ENCODE measurements at regions not wholly inside any gene's neighbourhood (a gene's known extent, or its start where the extent isn't known, plus 50 kb on each side); places are given as distances from the start of the nearest gene placed in this dataset.

DNA sequence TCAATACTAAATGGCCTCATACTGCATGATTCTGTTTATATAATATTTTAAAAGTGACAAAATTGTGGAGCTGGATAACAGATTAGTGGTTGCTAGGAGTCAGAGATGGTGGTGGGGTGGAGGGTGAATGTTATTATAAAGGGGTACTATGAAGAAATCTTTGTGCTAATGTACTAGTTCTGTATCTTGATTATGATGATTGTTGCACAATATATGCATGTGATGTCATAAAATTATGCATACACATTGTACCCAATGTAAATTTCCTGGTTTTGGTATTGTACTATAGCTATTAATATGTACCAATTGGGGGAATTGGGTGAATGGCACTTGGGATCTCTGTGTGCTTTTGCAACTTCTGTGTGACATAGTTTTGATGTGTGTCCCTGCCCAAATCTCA lies 112.2 kb downstream of the TMEM26 start:
- H3K9me3 Mint-ChIP-seq, result no peaks in the 10 kb centered on the region
- H3K4me1 Mint-ChIP-seq, result no peaks in the 10 kb centered on the region
- ChIA-PET CTCF (no interaction called here), POLR2A (no interaction called here)
- TF ChIP-seq, protein P1, sequence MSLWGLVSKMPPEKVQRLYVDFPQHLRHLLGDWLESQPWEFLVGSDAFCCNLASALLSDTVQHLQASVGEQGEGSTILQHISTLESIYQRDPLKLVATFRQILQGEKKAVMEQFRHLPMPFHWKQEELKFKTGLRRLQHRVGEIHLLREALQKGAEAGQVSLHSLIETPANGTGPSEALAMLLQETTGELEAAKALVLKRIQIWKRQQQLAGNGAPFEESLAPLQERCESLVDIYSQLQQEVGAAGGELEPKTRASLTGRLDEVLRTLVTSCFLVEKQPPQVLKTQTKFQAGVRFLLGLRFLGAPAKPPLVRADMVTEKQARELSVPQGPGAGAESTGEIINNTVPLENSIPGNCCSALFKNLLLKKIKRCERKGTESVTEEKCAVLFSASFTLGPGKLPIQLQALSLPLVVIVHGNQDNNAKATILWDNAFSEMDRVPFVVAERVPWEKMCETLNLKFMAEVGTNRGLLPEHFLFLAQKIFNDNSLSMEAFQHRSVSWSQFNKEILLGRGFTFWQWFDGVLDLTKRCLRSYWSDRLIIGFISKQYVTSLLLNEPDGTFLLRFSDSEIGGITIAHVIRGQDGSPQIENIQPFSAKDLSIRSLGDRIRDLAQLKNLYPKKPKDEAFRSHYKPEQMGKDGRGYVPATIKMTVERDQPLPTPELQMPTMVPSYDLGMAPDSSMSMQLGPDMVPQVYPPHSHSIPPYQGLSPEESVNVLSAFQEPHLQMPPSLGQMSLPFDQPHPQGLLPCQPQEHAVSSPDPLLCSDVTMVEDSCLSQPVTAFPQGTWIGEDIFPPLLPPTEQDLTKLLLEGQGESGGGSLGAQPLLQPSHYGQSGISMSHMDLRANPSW (CRISPR knock-in tag; conservative IDR thresholded peaks at IDR 0.05; ENCODE audit: low read depth), result no peak
- no peak for TF ChIP-seq ESRRA (CRISPR knock-in tag; IDR thresholded peaks at IDR 0.05; ENCODE audit: borderline replicate concordance)
- TF ChIP-seq, protein P2, sequence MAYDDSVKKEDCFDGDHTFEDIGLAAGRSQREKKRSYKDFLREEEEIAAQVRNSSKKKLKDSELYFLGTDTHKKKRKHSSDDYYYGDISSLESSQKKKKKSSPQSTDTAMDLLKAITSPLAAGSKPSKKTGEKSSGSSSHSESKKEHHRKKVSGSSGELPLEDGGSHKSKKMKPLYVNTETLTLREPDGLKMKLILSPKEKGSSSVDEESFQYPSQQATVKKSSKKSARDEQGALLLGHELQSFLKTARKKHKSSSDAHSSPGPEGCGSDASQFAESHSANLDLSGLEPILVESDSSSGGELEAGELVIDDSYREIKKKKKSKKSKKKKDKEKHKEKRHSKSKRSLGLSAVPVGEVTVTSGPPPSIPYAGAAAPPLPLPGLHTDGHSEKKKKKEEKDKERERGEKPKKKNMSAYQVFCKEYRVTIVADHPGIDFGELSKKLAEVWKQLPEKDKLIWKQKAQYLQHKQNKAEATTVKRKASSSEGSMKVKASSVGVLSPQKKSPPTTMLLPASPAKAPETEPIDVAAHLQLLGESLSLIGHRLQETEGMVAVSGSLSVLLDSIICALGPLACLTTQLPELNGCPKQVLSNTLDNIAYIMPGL (CRISPR knock-in tag; IDR thresholded peaks at IDR 0.05), result no peak
- TF ChIP-seq AR (CRISPR knock-in tag; IDR thresholded peaks at IDR 0.05), result no peak
- no peak for TF ChIP-seq ZNF219 (CRISPR knock-in tag; IDR thresholded peaks at IDR 0.05; ENCODE audit: borderline replicate concordance)
- TF ChIP-seq, protein P3, sequence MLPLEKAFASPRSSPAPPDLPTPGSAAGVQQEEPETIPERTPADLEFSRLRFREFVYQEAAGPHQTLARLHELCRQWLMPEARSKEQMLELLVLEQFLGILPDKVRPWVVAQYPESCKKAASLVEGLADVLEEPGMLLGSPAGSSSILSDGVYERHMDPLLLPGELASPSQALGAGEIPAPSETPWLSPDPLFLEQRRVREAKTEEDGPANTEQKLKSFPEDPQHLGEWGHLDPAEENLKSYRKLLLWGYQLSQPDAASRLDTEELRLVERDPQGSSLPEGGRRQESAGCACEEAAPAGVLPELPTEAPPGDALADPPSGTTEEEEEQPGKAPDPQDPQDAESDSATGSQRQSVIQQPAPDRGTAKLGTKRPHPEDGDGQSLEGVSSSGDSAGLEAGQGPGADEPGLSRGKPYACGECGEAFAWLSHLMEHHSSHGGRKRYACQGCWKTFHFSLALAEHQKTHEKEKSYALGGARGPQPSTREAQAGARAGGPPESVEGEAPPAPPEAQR (CRISPR knock-in tag; IDR thresholded peaks at IDR 0.05), result no peak
- TF ChIP-seq, protein P4, sequence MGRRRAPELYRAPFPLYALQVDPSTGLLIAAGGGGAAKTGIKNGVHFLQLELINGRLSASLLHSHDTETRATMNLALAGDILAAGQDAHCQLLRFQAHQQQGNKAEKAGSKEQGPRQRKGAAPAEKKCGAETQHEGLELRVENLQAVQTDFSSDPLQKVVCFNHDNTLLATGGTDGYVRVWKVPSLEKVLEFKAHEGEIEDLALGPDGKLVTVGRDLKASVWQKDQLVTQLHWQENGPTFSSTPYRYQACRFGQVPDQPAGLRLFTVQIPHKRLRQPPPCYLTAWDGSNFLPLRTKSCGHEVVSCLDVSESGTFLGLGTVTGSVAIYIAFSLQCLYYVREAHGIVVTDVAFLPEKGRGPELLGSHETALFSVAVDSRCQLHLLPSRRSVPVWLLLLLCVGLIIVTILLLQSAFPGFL (CRISPR knock-in tag; IDR thresholded peaks at IDR 0.05; ENCODE audit: borderline replicate concordance), result no peak
- TF ChIP-seq SMAD4 (CRISPR knock-in tag; IDR thresholded peaks at IDR 0.05), result no peak
- TF ChIP-seq ZBTB21 (CRISPR knock-in tag; IDR thresholded peaks at IDR 0.05; ENCODE audit: borderline replicate concordance), result no peak
- TF ChIP-seq, protein P5, sequence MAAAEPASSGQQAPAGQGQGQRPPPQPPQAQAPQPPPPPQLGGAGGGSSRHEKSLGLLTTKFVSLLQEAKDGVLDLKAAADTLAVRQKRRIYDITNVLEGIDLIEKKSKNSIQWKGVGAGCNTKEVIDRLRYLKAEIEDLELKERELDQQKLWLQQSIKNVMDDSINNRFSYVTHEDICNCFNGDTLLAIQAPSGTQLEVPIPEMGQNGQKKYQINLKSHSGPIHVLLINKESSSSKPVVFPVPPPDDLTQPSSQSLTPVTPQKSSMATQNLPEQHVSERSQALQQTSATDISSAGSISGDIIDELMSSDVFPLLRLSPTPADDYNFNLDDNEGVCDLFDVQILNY (CRISPR knock-in tag; IDR thresholded peaks at IDR 0.05), result no peak
- no peak for TF ChIP-seq SOX15 (CRISPR knock-in tag; IDR thresholded peaks at IDR 0.05)
- TF ChIP-seq ZNF396 (CRISPR knock-in tag; IDR thresholded peaks at IDR 0.05; ENCODE audit: borderline replicate concordance), result no peak
- TF ChIP-seq, protein P6, sequence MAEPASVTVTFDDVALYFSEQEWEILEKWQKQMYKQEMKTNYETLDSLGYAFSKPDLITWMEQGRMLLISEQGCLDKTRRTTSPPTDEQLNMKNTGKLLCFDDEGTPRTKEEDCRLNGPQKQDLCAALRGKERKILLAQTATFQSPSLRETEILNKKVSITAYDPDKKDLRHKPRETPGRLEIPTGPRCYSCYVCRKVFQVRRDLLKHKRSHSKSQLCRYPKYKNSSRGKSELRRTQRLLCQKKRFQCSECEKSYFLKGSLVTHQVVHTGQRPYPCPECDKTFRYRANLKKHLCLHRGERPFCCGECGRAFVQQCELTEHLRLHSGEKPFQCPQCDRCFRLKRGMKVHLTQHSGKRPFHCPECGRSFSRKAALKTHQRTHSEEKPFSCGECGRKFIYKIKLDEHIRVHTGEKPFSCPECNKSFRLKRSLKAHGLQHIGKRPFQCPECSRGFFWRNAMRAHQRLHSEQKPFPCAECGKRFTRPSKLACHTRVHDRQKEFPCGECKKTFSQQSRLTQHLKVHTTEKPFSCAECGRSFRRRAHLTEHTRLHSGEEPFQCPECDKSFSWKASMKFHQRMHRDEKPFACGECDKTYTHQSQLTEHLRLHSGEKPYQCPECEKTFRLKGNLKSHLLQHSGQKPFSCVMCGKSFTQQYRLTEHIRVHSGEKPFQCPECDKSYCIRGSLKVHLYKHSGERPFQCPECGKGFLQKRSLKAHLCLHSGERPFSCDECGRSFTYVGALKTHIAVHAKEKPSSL (CRISPR knock-in tag; conservative IDR thresholded peaks at IDR 0.05), result no peak
- no peak overlapping the region for H3K4me3 Mint-ChIP-seq
- no peak overlapping the region for H3K27ac Mint-ChIP-seq
- H3K36me3 Mint-ChIP-seq, result no peaks in the 10 kb centered on the region
- DNase-seq (ENCODE audit: low spot score) (no peak), ATAC-seq (no peak)
- no peaks in the 10 kb centered on the region for H3K27me3 Mint-ChIP-seq (ENCODE audit: low read depth)
